Parathyroid adenoma (tissue), 2 donors: ENCODE measurements at regions not wholly inside any gene's neighbourhood (a gene's known extent, or its start where the extent isn't known, plus 50 kb on each side); places are given as distances from the start of the nearest gene placed in this dataset.

Experiments used
- H2AFZ ChIP-seq: fragments of 300-600 bp; sonication (generic); one replicate; pipeline ENCODE4 v1.7.0; 2017; ENCODE audit warnings: antibody characterized with exemption, mild to moderate bottlenecking
- H3K27ac ChIP-seq: fragments of 300-600 bp; sonication (generic); one replicate; pipeline ENCODE4 v1.7.0; 2017
- H3K27me3 ChIP-seq: fragments of 300-600 bp; sonication (generic); one replicate; pipeline ENCODE4 v1.7.0; 2017; ENCODE audit warnings: low read length; ENCODE audit not compliant: control insufficient read depth, insufficient read depth
- H3K36me3 ChIP-seq: fragments of 300-600 bp; sonication (generic); one replicate; pipeline ENCODE4 v1.7.0; 2017; ENCODE audit warnings: low read length; ENCODE audit not compliant: control insufficient read depth, insufficient read depth
- H3K4me1 ChIP-seq: fragments of 300-600 bp; sonication (generic); one replicate; pipeline ENCODE4 v1.7.0; 2017; ENCODE audit warnings: control low read depth
- H3K4me2 ChIP-seq: fragments of 300-600 bp; sonication (generic); one replicate; pipeline ENCODE4 v1.7.0; 2017; ENCODE audit warnings: low read length
- H3K4me3 ChIP-seq: fragments of 300-600 bp; sonication (generic); one replicate; pipeline ENCODE4 v1.7.0; 2017; ENCODE audit warnings: low read depth, low read length
- H3K79me2 ChIP-seq: fragments of 300-600 bp; sonication (generic); one replicate; pipeline ENCODE4 v1.7.0; 2017; ENCODE audit warnings: control low read depth
- H3K9ac ChIP-seq: fragments of 300-600 bp; sonication (generic); one replicate; pipeline ENCODE4 v1.7.0; 2017; ENCODE audit warnings: mild to moderate bottlenecking
- H3K9me3 ChIP-seq: fragments of 300-600 bp; sonication (generic); one replicate; pipeline ENCODE4 v1.7.0; 2017; ENCODE audit warnings: low read length; ENCODE audit not compliant: control insufficient read depth
- CTCF ChIP-seq: fragments of 300-600 bp; sonication (generic); IDR thresholded peaks from one replicate; pipeline ENCODE4 v1.7.0; 2017; ENCODE audit warnings: antibody characterized with exemption, mild to moderate bottlenecking
- donor health status: primary hyperparathyroidism.

GRCh38 chr5:169354921-169355320, 54.0 kb upstream of the SLIT3 start:
- no peaks in the 10 kb centered on the region for H3K79me2 ChIP-seq
- no peak overlapping the region for H3K9ac ChIP-seq
- no peaks in the 10 kb centered on the region for H3K27me3 ChIP-seq
- H3K4me1 ChIP-seq, result peaks cover 7% of the 10 kb centered on the region
- H3K27ac ChIP-seq, result no peak overlapping the region
- no peak overlapping the region for H3K4me3 ChIP-seq
- H3K9me3 ChIP-seq, result no peaks in the 10 kb centered on the region
- no peak overlapping the region for H2AFZ ChIP-seq
- H3K4me2 ChIP-seq, result no peak overlapping the region
- no peaks in the 10 kb centered on the region for H3K36me3 ChIP-seq
- no peak for TF ChIP-seq CTCF

- Histone ChIP-seq H3K4me2 (no peak overlapping the region), H3K9me3 (no peaks in the 10 kb centered on the region), H3K9ac (no peak overlapping the region), H2AFZ (no peak overlapping the region), H3K4me1 (peaks cover 7% of the 10 kb centered on the region), H3K4me3 (no peak overlapping the region), H3K27me3 (no peaks in the 10 kb centered on the region), H3K36me3 (no peaks in the 10 kb centered on the region), H3K27ac (no peak overlapping the region), H3K79me2 (no peaks in the 10 kb centered on the region)
- no peak for TF ChIP-seq CTCF
Observed at GRCh38 chr5:169354263-169354662, 53.3 kb upstream of the SLIT3 start.

GRCh38 chr5:169352901-169353300, 52.0 kb upstream of the SLIT3 start:
- no peak overlapping the region for H3K27ac ChIP-seq
- no peak overlapping the region for H3K9ac ChIP-seq
- no peak overlapping the region for H2AFZ ChIP-seq
- no peak overlapping the region for H3K4me3 ChIP-seq
- peaks cover 7% of the 10 kb centered on the region for H3K4me1 ChIP-seq
- H3K36me3 ChIP-seq, result no peaks in the 10 kb centered on the region
- H3K4me2 ChIP-seq, result no peak overlapping the region
- no peak for TF ChIP-seq CTCF
- H3K79me2 ChIP-seq, result no peaks in the 10 kb centered on the region
- H3K9me3 ChIP-seq, result no peaks in the 10 kb centered on the region
- H3K27me3 ChIP-seq, result no peaks in the 10 kb centered on the region

GRCh38 chr5:169351721-169352120, 50.8 kb upstream of the SLIT3 start:
- H3K36me3 ChIP-seq, result no peaks in the 10 kb centered on the region
- no peaks in the 10 kb centered on the region for H3K79me2 ChIP-seq
- no peaks in the 10 kb centered on the region for H3K9me3 ChIP-seq
- H3K4me2 ChIP-seq, result no peak overlapping the region
- H3K27ac ChIP-seq, result no peak overlapping the region
- no peak for TF ChIP-seq CTCF
- no peaks in the 10 kb centered on the region for H3K27me3 ChIP-seq
- no peak overlapping the region for H2AFZ ChIP-seq
- peaks cover 7% of the 10 kb centered on the region for H3K4me1 ChIP-seq
- no peak overlapping the region for H3K9ac ChIP-seq
- no peak overlapping the region for H3K4me3 ChIP-seq

- Histone ChIP-seq H3K9ac (no peak overlapping the region), H2AFZ (no peak overlapping the region), H3K27me3 (no peaks in the 10 kb centered on the region), H3K36me3 (no peaks in the 10 kb centered on the region), H3K9me3 (no peaks in the 10 kb centered on the region), H3K4me2 (no peak overlapping the region), H3K4me1 (peaks cover 7% of the 10 kb centered on the region), H3K4me3 (no peak overlapping the region), H3K27ac (no peak overlapping the region), H3K79me2 (no peaks in the 10 kb centered on the region)
- TF ChIP-seq CTCF, result no peak
Observed at GRCh38 chr5:169350759-169351240, 49.9 kb upstream of the SLIT3 start.
